ENCODE measurements at regions not wholly inside any gene's neighbourhood (a gene's known extent, or its start where the extent isn't known, plus 50 kb on each side); places are given as distances from the start of the nearest gene placed in this dataset.

DNA sequence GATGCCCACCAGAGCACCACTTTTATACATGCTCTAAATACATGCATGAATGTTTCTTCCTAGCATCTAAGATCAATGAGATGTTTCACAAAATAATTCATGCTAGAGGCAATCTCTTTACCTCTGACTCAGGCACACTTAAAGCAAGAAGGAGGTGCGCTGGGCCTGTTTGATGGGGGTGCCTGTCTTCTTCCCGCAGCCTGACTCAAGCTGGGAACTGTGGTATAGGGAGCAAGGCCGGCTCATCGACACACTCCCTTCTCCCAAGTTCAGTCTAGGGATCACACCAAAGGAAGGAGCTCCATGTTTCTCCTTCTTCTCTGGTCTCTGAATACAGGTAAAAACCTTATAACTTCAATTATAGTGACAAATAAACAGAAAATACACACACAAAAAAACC, 333.8 kb upstream of the MAD2L1 start:
- no peak for TF ChIP-seq TERF1 (CRISPR knock-in tag; IDR thresholded peaks at IDR 0.05)
- no peak for TF ChIP-seq TBL1XR1 (IDR thresholded peaks at IDR 0.05; ENCODE audit: borderline replicate concordance, low read length, partially characterized antibody)
- no peak for TF ChIP-seq POLR2A (IDR thresholded peaks at IDR 0.05; ENCODE audit: insufficient read depth in 1 of 2, low read depth in 2 of 2, low read length in 2 of 2)
- no peak for TF ChIP-seq ZKSCAN8 (CRISPR knock-in tag; IDR thresholded peaks at IDR 0.05; ENCODE audit: borderline replicate concordance)
- no peak for TF ChIP-seq CSRNP1 (CRISPR knock-in tag; IDR thresholded peaks at IDR 0.05)
- no peak for TF ChIP-seq CREB1 (IDR thresholded peaks at IDR 0.05)
- no peak for TF ChIP-seq CREB1 (CRISPR knock-in tag; IDR thresholded peaks at IDR 0.05)
- no peak for TF ChIP-seq THAP11 (CRISPR knock-in tag; IDR thresholded peaks at IDR 0.05)
- TF ChIP-seq, protein P1, sequence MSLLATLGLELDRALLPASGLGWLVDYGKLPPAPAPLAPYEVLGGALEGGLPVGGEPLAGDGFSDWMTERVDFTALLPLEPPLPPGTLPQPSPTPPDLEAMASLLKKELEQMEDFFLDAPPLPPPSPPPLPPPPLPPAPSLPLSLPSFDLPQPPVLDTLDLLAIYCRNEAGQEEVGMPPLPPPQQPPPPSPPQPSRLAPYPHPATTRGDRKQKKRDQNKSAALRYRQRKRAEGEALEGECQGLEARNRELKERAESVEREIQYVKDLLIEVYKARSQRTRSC (CRISPR knock-in tag; IDR thresholded peaks at IDR 0.05; ENCODE audit: low read depth): no peak
- TF ChIP-seq BCL3 (CRISPR knock-in tag; IDR thresholded peaks at IDR 0.05): no peak
- no peak for TF ChIP-seq ZNF143 (CRISPR knock-in tag; IDR thresholded peaks at IDR 0.05)

Measured in HepG2 (cell line).